IMR-90 (cell line): ENCODE measurements at regions not wholly inside any gene's neighbourhood (a gene's known extent, or its start where the extent isn't known, plus 50 kb on each side); places are given as distances from the start of the nearest gene placed in this dataset.

Source experiments
- CTCF ChIP-seq: conservative IDR thresholded peaks from 2 replicates; pipeline ENCODE4 v1.5.1; 2012; ENCODE audit warnings: mild to moderate bottlenecking, low read depth, low read length, improper control_type of control experiment
- ELK1 ChIP-seq: fragments of 150-350 bp; IDR thresholded peaks from 2 replicates; pipeline ENCODE4 v1.6.1; 2016; ENCODE audit warnings: low read depth, mild to moderate bottlenecking, low read length, moderate library complexity, borderline replicate concordance
- MXI1 ChIP-seq: IDR thresholded peaks from 2 replicates; pipeline ENCODE4 v1.6.1; 2012; ENCODE audit warnings: low read depth, mild to moderate bottlenecking, low read length, moderate library complexity, borderline replicate concordance
- POLR2A ChIP-seq: IDR thresholded peaks from 2 replicates; pipeline ENCODE4 v1.6.1; 2012; ENCODE audit warnings: mild to moderate bottlenecking, low read depth, low read length
- USF2 ChIP-seq: fragments of 150-350 bp; IDR thresholded peaks from 2 replicates; pipeline ENCODE4 v1.6.1; 2017; ENCODE audit warnings: mild to moderate bottlenecking, antibody characterized with exemption, low read length, low read depth

- TF ChIP-seq POLR2A, result no peak
- no peak for TF ChIP-seq CTCF
- TF ChIP-seq MXI1, result no peak
- no peak for TF ChIP-seq ELK1
- TF ChIP-seq USF2, result no peak
Observed at GRCh38 chr14:95445676-95446075, 70.8 kb downstream of the SYNE3 start.
